ENCODE measurements at regions not wholly inside any gene's neighbourhood (a gene's known extent, or its start where the extent isn't known, plus 50 kb on each side); places are given as distances from the start of the nearest gene placed in this dataset.

- Histone ChIP-seq H3K9ac (ENCODE audit: low read depth, low read length) (no peak overlapping the region), H3K4me3 (ENCODE audit: low read depth in 1 of 2, low read length in 2 of 2) (no peak overlapping the region), H3K27ac (ENCODE audit: low read length) (no peak overlapping the region), H2AFZ (ENCODE audit: low read depth, low read length) (no peak overlapping the region), H3K27me3 (ENCODE audit: insufficient read depth, low read length, poor library complexity) (no peaks in the 10 kb centered on the region), H3K36me3 (ENCODE audit: insufficient read depth, low read length) (no peaks in the 10 kb centered on the region), H3K9me3 (ENCODE audit: insufficient read depth, low read length, severe bottlenecking) (no peaks in the 10 kb centered on the region), H3K79me2 (ENCODE audit: insufficient read depth, low read length) (no peaks in the 10 kb centered on the region), H4K20me1 (ENCODE audit: insufficient read depth, low read length) (no peaks in the 10 kb centered on the region), H3K4me2 (ENCODE audit: insufficient read depth, low read length) (no peak overlapping the region), H3K4me1 (ENCODE audit: insufficient read depth, low read length) (no peaks in the 10 kb centered on the region)
- no peak for ATAC-seq (ENCODE audit: insufficient read depth, low read depth)
- no peak for TF ChIP-seq CTCF (IDR thresholded peaks at IDR 0.05; ENCODE audit: borderline replicate concordance, extremely low read depth, low read length, poor library complexity, severe bottlenecking)
- TF ChIP-seq EZH2 (IDR thresholded peaks at IDR 0.05; ENCODE audit: borderline replicate concordance, low read depth, low read length, severe bottlenecking), result no peak
- no peak for DNase-seq
These were observed 1182.8 kb downstream of the FLRT2 start for GRCh38 chr14:86712727-86713126.

GRCh38 chr14:86712176-86712575, 1182.2 kb downstream of the FLRT2 start:
- H2AFZ ChIP-seq (ENCODE audit: low read depth, low read length), result no peak overlapping the region
- H3K9ac ChIP-seq (ENCODE audit: low read depth, low read length), result no peak overlapping the region
- no peak overlapping the region for H3K4me3 ChIP-seq (ENCODE audit: low read depth in 1 of 2, low read length in 2 of 2)
- no peaks in the 10 kb centered on the region for H4K20me1 ChIP-seq (ENCODE audit: insufficient read depth, low read length)
- H3K36me3 ChIP-seq (ENCODE audit: insufficient read depth, low read length), result no peaks in the 10 kb centered on the region
- H3K27me3 ChIP-seq (ENCODE audit: insufficient read depth, low read length, poor library complexity), result no peaks in the 10 kb centered on the region
- no peaks in the 10 kb centered on the region for H3K79me2 ChIP-seq (ENCODE audit: insufficient read depth, low read length)
- no peaks in the 10 kb centered on the region for H3K4me1 ChIP-seq (ENCODE audit: insufficient read depth, low read length)
- no peak overlapping the region for H3K27ac ChIP-seq (ENCODE audit: low read length)
- H3K4me2 ChIP-seq (ENCODE audit: insufficient read depth, low read length), result no peak overlapping the region
- no peaks in the 10 kb centered on the region for H3K9me3 ChIP-seq (ENCODE audit: insufficient read depth, low read length, severe bottlenecking)
- DNase-seq, result no peak
- TF ChIP-seq EZH2 (IDR thresholded peaks at IDR 0.05; ENCODE audit: borderline replicate concordance, low read depth, low read length, severe bottlenecking) (no peak), CTCF (IDR thresholded peaks at IDR 0.05; ENCODE audit: borderline replicate concordance, extremely low read depth, low read length, poor library complexity, severe bottlenecking) (no peak)
- no peak for ATAC-seq (ENCODE audit: insufficient read depth, low read depth)

- Histone ChIP-seq H3K36me3 (ENCODE audit: insufficient read depth, low read length) (no peaks in the 10 kb centered on the region), H3K27ac (ENCODE audit: low read length) (no peak overlapping the region), H2AFZ (ENCODE audit: low read depth, low read length) (no peak overlapping the region), H3K9ac (ENCODE audit: low read depth, low read length) (no peak overlapping the region), H4K20me1 (ENCODE audit: insufficient read depth, low read length) (no peaks in the 10 kb centered on the region), H3K9me3 (ENCODE audit: insufficient read depth, low read length, severe bottlenecking) (peaks cover 4% of the 10 kb centered on the region), H3K4me2 (ENCODE audit: insufficient read depth, low read length) (no peak overlapping the region), H3K4me1 (ENCODE audit: insufficient read depth, low read length) (no peaks in the 10 kb centered on the region), H3K79me2 (ENCODE audit: insufficient read depth, low read length) (no peaks in the 10 kb centered on the region), H3K4me3 (ENCODE audit: low read depth in 1 of 2, low read length in 2 of 2) (no peak overlapping the region), H3K27me3 (ENCODE audit: insufficient read depth, low read length, poor library complexity) (no peaks in the 10 kb centered on the region)
- TF ChIP-seq CTCF (IDR thresholded peaks at IDR 0.05; ENCODE audit: borderline replicate concordance, extremely low read depth, low read length, poor library complexity, severe bottlenecking) (no peak), EZH2 (IDR thresholded peaks at IDR 0.05; ENCODE audit: borderline replicate concordance, low read depth, low read length, severe bottlenecking) (no peak)
- no peak for ATAC-seq (ENCODE audit: insufficient read depth, low read depth)
- DNase-seq, result no peak
These were observed 1178.9 kb downstream of the FLRT2 start for GRCh38 chr14:86708846-86709339.

GRCh38 chr14:86707071-86707470, 1177.1 kb downstream of the FLRT2 start:
- no peak for ATAC-seq (ENCODE audit: insufficient read depth, low read depth)
- H3K9me3 ChIP-seq (ENCODE audit: insufficient read depth, low read length, severe bottlenecking), result peaks cover 4% of the 10 kb centered on the region
- no peaks in the 10 kb centered on the region for H3K36me3 ChIP-seq (ENCODE audit: insufficient read depth, low read length)
- H2AFZ ChIP-seq (ENCODE audit: low read depth, low read length), result no peak overlapping the region
- TF ChIP-seq CTCF (IDR thresholded peaks at IDR 0.05; ENCODE audit: borderline replicate concordance, extremely low read depth, low read length, poor library complexity, severe bottlenecking), result no peak
- no peak for TF ChIP-seq EZH2 (IDR thresholded peaks at IDR 0.05; ENCODE audit: borderline replicate concordance, low read depth, low read length, severe bottlenecking)
- H3K4me3 ChIP-seq (ENCODE audit: low read depth in 1 of 2, low read length in 2 of 2), result no peak overlapping the region
- DNase-seq, result no peak
- H3K79me2 ChIP-seq (ENCODE audit: insufficient read depth, low read length), result no peaks in the 10 kb centered on the region
- no peak overlapping the region for H3K27ac ChIP-seq (ENCODE audit: low read length)
- no peak overlapping the region for H3K9ac ChIP-seq (ENCODE audit: low read depth, low read length)
- H3K4me2 ChIP-seq (ENCODE audit: insufficient read depth, low read length), result no peak overlapping the region
- H4K20me1 ChIP-seq (ENCODE audit: insufficient read depth, low read length), result no peaks in the 10 kb centered on the region
- H3K27me3 ChIP-seq (ENCODE audit: insufficient read depth, low read length, poor library complexity), result no peaks in the 10 kb centered on the region
- H3K4me1 ChIP-seq (ENCODE audit: insufficient read depth, low read length), result no peaks in the 10 kb centered on the region
